Retina (tissue), 1 donor: ENCODE measurements at regions not wholly inside any gene's neighbourhood (a gene's known extent, or its start where the extent isn't known, plus 50 kb on each side); places are given as distances from the start of the nearest gene placed in this dataset.

Experiments
- DNase-seq: peaks from one replicate; pipeline ENCODE4 v3.0.0-alpha.2; 2016

DNA sequence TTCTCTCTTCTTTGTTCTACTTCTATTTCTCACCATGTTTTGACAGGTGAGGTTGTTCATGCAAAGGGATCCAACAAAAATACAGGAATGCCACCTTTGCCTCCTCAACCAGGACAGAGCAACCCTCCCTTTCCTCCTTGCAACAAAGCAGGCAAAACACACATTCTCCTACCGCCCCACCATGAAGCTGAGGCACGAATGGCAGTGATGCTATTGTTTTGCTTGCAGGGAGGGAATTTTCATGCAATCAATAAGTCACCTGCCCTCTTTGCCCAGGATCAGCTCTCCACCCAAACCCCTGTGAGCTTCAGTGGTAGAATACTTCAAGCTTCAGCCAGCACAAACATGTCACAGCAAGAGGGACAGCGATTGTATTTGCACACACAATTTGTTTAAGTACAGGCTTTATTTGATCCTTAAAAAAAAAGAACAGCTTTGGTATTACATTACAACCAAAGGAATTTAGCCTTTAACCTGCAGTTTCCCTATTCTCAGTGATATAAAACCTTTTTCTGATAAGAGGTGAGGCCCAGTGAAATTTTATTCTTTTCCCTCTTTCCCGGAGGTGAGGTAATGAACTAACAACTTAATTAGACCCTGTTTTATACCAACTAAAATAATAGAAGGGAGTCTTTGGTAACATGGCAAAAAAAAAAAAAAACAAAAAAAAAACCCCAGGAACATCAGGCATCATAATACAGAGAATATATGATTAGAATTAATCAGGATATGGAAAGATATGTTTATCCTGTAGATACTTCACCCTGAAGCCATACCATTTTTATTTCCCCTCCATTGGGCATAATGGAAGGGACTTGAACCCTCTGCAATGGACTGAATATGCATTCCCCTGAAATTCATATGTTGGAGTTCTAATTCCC is 87.0 kb upstream of the EEA1 start:
- DNase-seq, result no peak

DNA sequence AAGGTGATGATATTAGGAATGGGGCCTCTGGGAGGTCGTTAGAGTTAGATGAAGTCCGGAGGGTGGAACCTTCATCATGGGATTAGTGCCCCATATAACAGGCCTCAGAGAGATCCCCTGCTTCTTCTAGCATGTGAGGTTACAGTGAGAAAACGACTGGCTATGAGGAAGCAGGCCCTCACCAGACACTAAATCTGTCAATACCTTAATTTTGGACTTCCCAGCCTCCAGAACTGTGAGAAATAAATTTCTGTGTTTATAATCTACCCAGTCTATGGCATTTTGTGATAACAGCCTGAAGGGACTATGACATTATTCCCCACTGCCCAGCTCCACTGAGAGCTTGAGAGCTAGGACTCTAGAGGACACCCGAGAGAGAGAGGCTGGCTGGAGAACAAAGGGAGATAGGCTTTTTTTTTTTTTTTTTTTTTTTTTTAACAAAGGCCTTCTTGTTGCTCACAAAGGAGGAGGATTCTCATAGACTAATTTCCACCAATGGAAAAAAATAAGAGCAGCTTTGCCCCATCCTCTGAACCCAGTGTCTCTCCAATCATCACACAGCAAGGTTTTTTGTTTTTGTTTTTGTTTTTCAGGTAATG is 87.8 kb upstream of the EEA1 start:
- peak; percentile 52 for DNase-seq

DNA sequence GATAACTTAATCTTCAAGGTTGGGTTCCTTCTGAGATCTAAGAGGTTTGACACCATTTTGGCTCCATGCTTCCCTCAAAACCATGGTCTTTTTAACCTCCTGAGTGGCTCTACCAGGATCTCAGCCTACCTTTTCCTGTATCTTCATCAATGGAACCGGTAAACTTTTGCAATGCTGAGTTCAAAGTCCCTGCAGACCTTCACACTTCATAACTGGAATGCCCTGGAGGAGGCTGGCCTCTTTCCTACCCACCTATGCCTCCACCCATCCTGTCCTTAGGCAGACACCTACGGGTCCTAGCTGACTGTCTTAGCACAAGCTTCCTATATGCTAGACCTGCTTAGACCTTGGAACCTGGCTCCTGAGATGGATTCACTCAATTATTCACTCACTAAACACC is 89.5 kb upstream of the EEA1 start:
- DNase-seq, result no peak

DNA sequence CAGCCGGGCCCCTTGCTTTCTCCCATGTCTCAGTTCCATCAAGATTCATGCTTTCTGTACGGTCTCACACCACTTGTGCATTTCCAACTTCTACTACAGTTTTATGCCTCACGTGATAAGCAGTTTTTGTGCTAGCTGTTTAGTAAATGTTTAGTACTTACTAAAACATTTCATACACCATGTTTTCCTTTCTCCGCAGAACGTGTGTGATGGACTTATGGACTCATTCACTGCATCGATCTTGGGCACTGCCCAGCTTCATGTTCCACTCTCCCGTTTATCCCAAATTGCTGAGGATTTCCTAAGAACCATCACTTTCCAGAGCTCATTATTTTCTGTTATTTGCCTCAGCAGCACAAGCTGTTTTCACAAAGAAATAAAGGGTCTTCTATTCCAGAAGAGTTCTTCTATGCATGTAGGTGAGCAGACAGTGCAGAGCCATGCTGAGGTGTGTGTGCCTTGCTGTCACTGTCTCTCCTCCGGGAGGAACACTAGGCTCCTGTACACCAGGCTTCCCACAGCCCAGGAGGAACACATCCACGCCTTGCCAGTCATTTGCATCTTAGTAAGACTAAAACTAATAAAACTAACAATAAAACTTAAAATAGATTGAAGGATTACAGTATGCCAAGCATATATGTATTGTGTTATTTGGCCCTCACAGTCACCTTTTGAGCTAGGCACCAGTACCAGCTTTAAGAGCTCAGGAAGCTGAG is 90.3 kb upstream of the EEA1 start:
- DNase-seq, result no peak

DNA sequence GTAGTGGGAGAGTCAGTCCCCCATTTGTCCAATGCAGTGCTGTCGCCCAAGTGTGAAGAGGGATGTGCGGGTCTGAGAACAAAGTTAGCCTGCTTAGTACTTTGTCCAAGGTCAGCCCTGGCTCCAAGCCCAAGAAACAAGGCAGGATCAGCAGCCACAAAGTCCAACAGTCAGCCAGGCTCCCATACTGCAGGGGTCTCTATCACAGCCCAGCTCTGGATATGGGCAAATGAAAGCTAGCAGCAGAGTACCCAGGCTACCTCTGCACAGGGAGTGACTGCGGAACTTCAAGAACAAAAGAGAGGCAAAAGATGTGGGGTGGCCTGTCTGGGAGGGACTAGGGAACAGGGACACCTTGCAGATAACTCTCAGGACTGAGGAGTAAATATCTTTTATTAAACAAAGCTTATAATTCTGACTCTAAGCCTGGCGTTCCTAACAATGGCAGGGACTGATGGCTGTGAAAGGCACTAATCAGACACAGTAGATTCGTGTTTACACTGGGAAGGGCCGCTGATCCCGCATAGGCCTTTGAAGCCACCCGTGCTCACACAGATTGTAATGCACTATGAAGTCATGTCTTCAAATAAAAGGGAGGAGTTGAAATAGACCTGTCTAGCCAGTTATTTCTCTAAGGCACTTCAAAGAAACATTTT is 91.0 kb upstream of the EEA1 start:
- DNase-seq, result peak; percentile 36

DNA sequence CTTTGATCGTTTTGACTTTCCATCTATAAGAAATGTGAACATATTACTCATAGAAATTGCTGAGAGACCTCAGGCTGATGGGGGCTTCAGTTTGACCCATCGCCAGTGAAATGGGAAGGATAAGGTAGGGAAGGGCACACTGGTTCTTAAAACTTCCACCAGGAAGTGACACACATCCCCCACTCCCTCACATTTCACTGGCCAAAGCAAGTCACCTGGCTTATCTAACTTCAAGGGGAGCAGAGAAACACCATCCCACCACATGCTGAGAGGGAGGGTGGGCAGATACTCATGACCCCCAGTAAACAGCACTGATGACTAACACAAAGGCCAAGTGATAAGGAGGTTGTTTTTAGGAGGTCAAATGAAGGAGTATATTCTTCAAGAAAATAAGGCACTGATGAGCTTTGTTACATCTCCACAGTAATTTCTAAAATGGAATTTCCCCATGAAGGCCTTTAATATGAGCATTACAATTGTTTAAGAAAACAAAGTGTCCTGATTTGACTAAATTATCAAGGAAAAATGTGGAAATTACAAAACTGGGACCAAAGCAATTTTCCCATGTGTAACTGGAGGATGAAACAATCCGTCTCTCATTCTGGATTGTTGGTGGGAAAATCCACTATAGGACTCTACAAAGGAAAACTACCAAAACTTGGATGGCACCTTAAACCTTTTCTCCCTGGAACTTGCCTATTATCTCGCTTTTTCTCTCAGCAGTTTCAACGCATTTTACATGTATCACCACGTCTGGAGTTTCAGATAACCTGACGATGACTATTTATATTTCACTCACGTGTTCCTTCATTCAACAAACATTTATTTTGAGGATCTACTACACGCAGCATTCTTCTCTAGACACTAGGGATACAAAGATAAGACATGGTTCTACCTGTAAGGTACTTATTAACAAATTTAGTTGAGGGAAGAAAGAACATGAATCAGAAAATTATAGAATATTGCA is 91.8 kb upstream of the EEA1 start:
- no peak for DNase-seq

DNA sequence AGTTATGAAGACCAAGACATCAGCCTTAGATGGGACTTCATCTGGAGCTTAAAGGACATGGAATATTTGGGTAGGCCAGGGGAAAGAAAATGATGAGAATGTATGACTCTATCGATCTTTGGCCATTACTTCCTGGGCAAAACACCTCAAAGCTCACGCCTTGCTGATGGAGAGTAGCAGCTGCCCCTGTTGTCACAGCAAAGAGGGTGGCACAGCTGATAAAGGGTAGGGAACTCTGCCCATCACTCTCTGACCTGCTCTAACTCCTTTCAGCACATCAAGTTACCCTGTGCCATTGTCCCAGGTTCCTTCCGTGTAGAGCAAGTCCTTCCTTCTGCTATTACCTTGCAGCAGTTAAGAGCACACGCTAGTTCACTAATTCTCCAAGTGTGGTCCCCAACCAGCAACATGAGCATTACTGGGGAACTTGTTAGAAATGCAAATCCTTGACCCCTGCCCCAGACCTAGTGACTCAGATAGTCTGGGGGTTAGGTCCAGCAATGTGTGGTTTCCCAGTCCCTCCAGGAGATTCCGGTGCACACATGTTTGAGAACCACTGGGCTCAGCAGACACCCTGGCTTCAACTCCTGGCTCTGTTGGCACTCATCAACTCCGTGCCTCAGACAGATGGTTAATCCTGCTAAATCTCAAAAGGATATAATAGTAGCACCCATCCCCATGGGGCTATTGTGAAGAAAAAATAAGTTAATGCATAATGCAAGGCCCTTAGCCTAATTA is 93.7 kb upstream of the EEA1 start:
- no peak for DNase-seq

DNA sequence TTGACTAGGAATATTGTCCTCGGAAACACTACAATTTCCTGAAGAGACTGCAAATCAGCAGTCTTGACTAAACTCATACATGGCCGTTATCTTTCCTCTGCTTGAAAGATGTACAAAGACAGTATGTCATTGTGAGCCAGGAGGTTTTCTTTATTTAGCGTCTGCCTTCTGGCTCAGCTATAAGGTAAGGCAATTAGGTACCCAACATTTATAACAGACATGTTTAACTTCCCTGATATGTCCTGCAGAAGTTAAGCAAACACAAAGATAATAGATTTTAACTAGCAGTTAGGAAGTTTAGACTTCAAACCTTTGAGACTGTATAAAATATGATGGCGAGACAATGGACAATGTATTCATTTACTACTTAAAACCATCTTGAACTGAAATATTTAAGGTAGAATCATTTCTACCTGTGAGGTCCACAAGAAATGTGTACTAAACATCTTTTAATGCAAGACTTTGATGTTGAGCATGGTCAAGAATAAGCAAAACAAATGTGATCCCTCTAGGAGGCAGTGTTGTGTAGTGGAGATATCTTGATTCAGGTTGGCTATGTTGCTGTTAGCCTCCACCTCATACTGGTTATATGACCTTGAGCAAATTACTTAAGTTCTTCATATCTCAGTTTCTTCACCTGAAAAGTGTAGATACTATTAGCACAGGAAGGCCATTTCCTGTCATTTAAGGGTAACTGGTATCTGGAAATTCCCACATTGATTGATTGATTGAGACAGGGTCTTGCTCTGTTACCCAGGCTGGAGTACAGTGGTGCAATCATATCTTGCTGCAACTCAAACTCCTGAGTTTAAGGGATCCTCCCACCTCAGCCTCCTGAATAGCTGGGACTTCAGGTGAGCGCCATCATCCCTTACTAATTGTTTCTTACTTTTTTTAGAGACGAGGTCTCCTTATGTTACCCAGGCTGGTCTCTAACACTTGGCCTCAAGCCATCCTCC is 96.3 kb upstream of the EEA1 start:
- no peak for DNase-seq

DNA sequence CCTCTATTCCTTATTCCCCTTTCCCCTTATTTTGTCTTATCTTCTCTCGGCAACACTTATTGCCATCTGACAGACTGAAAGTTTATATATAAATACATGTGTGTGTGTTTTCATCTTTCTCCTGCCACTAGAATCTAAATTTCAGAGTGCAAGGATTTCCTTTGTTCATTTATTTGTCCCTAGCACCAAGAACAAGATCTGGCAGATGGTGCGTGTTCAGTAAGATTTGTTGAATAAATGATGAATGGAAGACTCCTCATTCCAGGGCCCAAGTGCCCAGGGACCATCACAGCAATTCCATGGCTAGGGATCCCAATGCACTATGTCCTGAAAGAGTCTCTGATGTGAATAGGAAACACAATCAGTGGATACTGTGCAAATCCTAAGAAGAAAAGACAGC is 97.9 kb upstream of the EEA1 start:
- DNase-seq, result peak; percentile 17

DNA sequence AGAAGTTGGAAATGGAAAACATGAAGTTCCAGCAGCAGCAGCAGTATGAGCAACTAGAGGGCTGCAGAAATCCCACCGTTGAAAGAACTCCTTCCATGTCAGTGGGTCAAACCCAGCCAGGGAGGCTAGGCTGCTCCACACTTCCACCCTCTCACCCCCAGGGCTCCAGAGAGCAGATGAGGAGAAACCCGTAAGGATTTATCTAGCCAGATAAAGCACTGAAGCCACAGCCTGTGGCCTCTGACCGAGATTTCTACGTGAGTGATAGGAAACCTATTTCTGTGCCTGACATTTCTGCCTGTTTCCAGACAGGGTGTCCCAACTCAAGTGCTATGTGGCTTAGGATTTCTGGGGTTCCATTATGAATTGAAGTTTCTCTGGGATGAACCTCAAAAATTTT is 100.0 kb upstream of the EEA1 start:
- no peak for DNase-seq

DNA sequence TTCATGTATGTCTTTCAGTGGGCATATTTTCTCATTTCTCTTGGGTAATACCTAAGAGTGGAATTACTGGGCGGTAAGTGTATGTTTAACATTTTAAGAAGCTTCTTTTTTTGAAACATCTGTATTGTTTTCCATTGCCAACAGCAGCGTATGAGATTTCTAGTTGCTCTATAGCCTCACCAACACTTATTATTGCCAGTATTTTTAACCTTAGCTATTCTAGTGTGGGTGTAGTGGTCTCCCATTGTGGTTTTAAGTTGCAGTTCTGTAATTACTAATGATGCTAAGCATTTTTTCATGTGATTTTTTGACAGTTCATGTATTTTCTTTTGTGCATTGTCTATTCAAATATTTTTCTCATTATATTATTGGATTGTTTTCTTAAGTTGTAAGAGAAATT is 101.9 kb upstream of the EEA1 start:
- DNase-seq, result no peak

DNA sequence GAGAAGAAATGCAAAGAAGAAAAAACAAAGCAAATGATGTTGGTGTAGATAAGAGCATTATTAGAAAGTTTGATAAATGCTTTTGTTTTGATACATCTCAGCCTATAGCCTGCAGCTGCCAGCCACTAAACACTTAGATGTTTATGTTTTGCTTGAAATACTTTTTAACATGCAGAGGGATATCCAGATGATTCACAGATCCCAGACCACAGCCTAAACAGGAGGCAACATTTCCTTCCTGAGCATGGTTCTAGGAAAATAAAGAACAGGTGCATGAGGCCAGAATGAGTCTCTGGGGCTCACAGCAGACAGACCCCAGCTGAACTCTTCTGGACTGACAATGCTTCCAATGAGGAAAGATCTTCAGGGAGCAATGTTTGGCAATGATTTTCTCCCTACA is 103.7 kb upstream of the EEA1 start:
- no peak for DNase-seq

DNA sequence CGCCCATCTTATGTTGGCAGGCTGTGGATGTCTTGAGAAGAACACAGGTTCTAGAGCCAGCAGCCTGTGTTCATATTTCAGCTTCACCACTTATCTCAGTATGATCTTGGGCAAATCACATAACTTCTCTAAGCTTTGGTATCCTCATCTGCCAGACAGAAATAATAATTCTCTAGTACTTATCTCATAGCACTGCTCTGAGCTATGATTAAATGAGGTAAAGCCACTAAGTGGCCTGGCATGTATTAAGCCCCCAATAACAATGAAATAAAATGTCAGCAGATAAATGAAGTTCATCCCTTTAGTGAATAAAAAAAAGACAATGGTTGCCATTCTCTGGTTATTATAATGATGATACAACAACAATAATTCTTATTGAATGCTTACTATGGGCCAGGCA is 104.9 kb upstream of the EEA1 start:
- DNase-seq, result no peak

DNA sequence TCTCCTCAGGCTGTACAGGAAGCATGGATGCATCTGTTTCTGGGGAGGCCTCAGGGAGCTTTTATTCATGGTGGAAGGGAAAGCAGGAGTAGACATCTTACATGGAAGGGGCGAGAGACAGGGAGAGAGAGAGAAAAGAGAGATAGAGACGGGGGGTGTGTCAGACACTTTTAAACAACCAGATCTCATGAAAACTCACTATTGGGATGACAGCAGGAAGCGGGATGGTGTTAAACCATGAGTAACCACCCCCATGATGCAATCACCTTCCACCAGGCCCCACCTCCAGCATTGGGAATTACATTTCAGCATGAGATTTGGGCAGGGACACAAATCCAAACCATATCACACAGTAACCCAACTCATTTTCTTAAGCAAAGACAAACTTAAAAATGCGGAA is 110.0 kb upstream of the EEA1 start:
- DNase-seq, result no peak

DNA sequence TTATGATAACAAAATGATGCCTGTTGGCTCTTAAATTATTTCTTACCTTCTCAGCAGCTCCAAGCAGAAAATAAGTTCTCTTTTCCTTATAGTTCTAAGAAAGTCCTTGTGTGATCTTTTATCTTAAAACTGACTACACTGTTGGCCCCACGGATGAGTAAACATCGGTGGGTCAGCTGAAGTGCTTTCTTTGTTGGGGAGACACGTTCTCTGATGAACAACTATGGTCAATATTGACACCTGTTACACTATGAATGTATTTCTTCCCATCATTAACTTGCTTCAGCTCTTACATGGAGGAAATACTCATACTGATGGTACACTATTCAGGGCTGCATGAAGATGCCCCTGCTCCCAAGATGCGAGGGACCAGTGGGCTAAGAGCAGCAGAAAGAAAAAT is 110.8 kb upstream of the EEA1 start:
- no peak for DNase-seq

DNA sequence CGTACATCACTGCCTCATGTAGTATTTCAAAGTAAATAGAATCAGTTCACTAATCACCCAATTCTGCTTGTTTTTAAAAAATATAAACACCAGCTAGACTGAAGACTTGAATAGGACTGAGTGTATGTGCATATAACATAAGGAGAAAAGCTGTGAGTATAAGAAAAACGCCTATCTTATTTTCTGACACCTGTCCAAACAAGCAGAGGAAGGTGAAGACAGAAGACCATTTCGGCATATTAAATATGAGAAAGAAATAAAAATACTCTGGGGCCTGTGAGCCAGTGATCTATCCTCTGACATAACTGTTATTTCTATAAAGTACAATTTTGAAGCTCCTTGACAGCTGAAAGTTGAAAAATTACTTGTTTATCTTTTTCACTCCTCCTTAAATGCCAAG is 111.3 kb upstream of the EEA1 start:
- no peak for DNase-seq

DNA sequence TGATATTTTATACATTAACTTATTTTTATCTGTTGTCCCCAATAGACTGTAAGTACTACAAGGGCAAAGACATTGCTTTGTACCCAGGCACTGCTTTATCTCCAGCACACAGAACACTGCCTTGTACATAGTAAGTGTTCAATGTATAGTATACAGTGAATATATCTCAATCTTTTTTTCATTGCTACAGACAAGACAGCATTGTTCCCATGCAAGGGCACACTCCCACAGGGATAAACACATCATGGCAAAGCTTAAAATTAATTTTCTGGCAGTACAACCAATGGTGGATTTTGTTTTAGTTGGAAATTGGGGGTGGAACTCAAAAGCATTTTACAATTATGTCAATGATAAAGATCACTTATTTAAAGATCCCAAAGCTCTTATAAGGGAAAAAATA is 112.3 kb upstream of the EEA1 start:
- DNase-seq, result no peak

DNA sequence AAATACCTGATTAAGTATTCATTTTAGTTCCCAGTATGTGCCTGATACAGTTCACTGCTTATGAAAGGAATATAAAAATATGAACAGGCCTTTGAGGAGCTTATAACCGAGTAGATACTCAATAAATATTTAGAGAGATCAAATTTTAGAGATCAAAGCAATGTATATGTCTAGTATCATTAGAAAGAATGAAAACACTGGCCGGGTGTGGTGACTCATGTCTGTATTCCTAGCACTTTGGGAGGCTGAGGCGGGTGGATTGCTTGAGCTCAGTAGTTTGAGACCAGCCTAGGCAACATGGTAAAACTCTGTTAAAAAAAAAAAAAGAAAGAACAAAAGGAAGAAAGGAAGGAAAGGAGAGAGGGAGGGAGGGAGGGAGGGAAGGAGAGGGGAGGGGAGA is 113.2 kb upstream of the EEA1 start:
- no peak for DNase-seq

DNA sequence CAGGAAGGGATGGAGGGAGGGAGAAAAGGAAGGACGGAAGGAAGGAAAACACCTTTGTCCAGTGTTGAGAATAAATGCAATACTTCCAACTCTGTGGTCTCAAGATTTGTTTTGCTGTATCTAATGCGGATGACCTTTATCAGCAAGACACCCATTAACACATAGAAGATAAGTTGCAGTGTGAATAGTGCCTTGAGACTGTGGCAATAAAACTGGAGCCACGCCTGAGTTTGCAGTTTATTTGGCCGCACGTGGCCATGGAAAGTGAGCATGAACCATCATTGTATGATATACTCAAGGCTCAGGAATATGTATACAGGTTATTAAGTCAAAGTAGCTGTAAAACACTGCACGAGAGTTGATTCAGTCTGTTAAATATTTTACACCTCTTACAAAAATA is 113.6 kb upstream of the EEA1 start:
- DNase-seq, result no peak

DNA sequence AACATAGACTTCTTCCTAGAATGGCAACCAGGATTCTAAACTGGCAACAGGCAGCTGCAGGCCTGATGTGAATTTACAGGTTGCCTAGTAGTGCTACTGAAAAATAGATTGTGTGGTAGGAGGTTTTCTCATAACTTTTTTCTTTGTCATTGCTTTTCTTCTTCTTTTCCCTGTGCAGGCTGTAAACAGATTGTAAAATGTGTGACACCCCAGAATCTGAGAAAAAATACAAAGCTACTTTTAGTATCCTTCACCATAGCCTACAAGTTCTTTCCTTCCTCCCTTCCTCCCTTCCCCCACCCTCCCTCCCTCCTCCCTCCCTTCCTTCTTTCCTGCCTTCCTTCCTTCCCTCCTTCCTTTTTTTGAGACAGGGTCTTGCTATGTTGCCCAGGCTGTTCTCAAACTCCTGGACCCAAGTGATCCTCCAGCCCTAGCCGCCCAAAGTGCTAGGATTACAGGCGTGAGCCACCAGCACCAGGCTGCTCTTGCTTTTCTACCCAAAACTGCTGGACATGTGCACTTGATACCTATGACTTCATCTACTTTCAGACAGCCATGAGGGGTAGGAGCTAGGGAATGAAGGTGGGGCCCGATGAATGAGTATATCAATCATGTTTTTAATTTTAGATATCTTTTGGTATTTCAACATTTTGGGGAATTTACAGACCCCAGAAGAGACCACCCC is 114.2 kb upstream of the EEA1 start:
- no peak for DNase-seq
